Hepatocyte (in vitro differentiated cells): ENCODE measurements at regions not wholly inside any gene's neighbourhood (a gene's known extent, or its start where the extent isn't known, plus 50 kb on each side); places are given as distances from the start of the nearest gene placed in this dataset.

Experiments
- DNase-seq: peaks from one replicate; pipeline ENCODE4 v3.0.0-alpha.2; 2016; ENCODE audit warnings: low spot score
- H2AFZ ChIP-seq: fragments of 200-600 bp; sonication (generic); 2 replicates; pipeline ENCODE4 v1.6.0; 2016; ENCODE audit warnings: antibody characterized with exemption, mild to moderate bottlenecking
- H3K27ac ChIP-seq: fragments of 200-600 bp; sonication (generic); 2 replicates; pipeline ENCODE4 v1.5.1; 2016; ENCODE audit warnings: mild to moderate bottlenecking
- H3K27me3 ChIP-seq: fragments of 200-600 bp; sonication (generic); 2 replicates; pipeline ENCODE4 v1.6.1; 2016
- H3K36me3 ChIP-seq: fragments of 200-600 bp; sonication (generic); replicated peaks from 2 replicates; pipeline ENCODE4 v1.5.1; 2016; ENCODE audit warnings: low read depth; ENCODE audit not compliant: insufficient read depth
- H3K4me1 ChIP-seq: fragments of 200-600 bp; sonication (generic); 2 replicates; pipeline ENCODE4 v1.5.1; 2016; ENCODE audit warnings: mild to moderate bottlenecking, moderate library complexity; ENCODE audit not compliant: insufficient read depth
- H3K4me2 ChIP-seq: fragments of 200-600 bp; sonication (generic); 2 replicates; pipeline ENCODE4 v1.6.0; 2016
- H3K4me3 ChIP-seq: fragments of 200-600 bp; sonication (generic); 2 replicates; pipeline ENCODE4 v1.5.1; 2016; ENCODE audit warnings: mild to moderate bottlenecking
- H3K79me2 ChIP-seq: fragments of 200-600 bp; sonication (generic); 2 replicates; pipeline ENCODE4 v1.6.0; 2017; ENCODE audit warnings: mild to moderate bottlenecking
- H3K9me2 ChIP-seq: fragments of 200-600 bp; sonication (generic); replicated peaks from 2 replicates; pipeline ENCODE4 v1.6.0; 2017; ENCODE audit warnings: mild to moderate bottlenecking; ENCODE audit not compliant: insufficient read depth
- H3K9me3 ChIP-seq: fragments of 200-600 bp; sonication (generic); 2 replicates; pipeline ENCODE4 v1.5.1; 2016; ENCODE audit warnings: low read depth, mild to moderate bottlenecking
- H4K20me1 ChIP-seq: fragments of 200-600 bp; sonication (generic); 2 replicates; pipeline ENCODE4 v1.6.0; 2016; ENCODE audit warnings: mild to moderate bottlenecking; ENCODE audit not compliant: insufficient read depth, poor library complexity, severe bottlenecking
- EZH2 ChIP-seq: fragments of 200-600 bp; sonication (generic); IDR thresholded peaks from 2 replicates; pipeline ENCODE4 v1.6.1; 2016; ENCODE audit warnings: antibody characterized with exemption, mild to moderate bottlenecking, borderline replicate concordance
- EZH2phosphoT487 ChIP-seq: fragments of 200-600 bp; sonication (generic); IDR thresholded peaks from one replicate; pipeline ENCODE4 v1.6.1; 2018; ENCODE audit warnings: antibody characterized with exemption, mild to moderate bottlenecking, low read depth, moderate library complexity; ENCODE audit not compliant: unreplicated experiment, severe bottlenecking
- WGBS: methylation state at CpG from one replicate; pipeline ENCODE4 v1.1.6; 2016; ENCODE audit warnings: low lambda C conversion rate; ENCODE audit errors: missing lambda C conversion rate; 5-methylcytosine and 5-hydroxymethylcytosine counted together
- TF ChIP-seq, protein P1 (sequence below): fragments of 200-600 bp; sonication (generic); IDR thresholded peaks from 2 replicates; pipeline ENCODE4 v1.5.1; 2016; ENCODE audit warnings: antibody characterized with exemption, mild to moderate bottlenecking; ENCODE audit not compliant: poor library complexity

DNA sequence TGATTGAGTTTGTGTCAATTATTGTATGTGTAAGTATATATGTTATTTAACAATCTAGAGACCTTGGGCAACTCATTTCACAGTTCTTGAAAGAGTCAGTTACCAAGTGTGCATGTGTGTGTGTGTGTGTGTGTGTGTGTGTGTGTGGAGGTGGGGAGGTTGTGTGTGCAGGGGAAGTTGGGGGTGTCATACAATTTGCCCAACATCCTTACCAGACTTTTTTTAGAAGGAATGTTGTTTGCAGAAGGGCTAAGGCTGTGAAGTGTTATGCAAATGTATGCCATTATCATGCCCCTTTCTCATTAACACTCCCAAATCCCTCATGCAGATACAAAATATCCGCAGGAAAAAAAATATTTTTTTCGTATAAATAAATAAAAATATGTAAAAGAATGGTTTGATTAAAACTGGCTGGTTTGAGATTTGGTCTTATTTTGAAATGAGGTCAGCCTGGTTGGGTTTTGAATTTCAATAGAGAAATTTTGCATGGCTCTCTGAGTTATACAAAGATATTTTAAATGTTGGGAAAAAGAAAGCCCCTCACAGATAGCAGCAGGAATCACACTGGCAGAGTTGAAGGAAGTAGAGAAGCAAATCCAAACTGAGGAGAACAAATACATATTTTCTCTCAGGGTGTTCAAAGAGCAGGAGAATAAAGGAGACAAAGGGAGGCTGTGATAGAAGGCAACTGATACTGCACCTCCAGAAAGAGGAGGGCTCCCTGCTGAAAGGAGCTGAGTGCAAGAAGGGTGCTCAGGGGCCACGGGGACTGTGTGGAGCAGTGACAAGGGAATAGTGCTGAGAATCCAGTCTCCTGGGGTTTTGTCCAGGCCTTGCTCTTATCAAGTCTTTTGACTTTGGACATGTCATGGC, 1365.5 kb upstream of the CELF4 start:
- Histone ChIP-seq H3K27ac (no peak overlapping the region), H3K36me3 (no peaks in the 10 kb centered on the region), H3K4me3 (no peak overlapping the region), H3K9me2 (no peaks in the 10 kb centered on the region), H3K9me3 (no peaks in the 10 kb centered on the region), H4K20me1 (no peaks in the 10 kb centered on the region), H2AFZ (no peak overlapping the region), H3K79me2 (no peaks in the 10 kb centered on the region), H3K4me2 (no peak overlapping the region), H3K4me1 (no peaks in the 10 kb centered on the region), H3K27me3 (no peaks in the 10 kb centered on the region)
- TF ChIP-seq, protein P1, sequence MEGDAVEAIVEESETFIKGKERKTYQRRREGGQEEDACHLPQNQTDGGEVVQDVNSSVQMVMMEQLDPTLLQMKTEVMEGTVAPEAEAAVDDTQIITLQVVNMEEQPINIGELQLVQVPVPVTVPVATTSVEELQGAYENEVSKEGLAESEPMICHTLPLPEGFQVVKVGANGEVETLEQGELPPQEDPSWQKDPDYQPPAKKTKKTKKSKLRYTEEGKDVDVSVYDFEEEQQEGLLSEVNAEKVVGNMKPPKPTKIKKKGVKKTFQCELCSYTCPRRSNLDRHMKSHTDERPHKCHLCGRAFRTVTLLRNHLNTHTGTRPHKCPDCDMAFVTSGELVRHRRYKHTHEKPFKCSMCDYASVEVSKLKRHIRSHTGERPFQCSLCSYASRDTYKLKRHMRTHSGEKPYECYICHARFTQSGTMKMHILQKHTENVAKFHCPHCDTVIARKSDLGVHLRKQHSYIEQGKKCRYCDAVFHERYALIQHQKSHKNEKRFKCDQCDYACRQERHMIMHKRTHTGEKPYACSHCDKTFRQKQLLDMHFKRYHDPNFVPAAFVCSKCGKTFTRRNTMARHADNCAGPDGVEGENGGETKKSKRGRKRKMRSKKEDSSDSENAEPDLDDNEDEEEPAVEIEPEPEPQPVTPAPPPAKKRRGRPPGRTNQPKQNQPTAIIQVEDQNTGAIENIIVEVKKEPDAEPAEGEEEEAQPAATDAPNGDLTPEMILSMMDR = no peak
- no peak for TF ChIP-seq EZH2
- no peak for TF ChIP-seq EZH2phosphoT487
- 23% methylated on average over 3 of the region's 3 CpGs for WGBS
- no peak for DNase-seq

DNA sequence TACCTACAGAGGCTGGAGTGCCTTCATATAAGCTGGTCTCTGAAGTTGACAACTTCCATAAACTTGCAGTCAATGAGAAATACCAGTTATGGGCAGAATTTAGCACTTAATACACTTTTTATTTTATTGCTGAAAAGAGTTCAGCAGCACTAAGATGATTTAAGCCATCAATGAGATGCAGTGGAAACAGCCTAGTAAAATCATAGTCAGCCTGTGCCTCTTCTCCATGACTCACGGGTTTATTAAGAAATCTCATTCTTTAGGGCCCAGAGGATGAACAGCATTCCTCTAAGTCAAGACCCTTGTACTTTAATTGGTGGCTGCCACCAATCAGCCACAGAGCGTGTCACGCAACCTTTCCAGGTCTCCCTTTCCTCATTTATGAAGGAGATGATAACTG, 1357.9 kb upstream of the CELF4 start:
- no peak overlapping the region for H3K4me2 ChIP-seq
- no peak overlapping the region for H3K27ac ChIP-seq
- WGBS = 83% methylated on average over 3 of the region's 3 CpGs

DNA sequence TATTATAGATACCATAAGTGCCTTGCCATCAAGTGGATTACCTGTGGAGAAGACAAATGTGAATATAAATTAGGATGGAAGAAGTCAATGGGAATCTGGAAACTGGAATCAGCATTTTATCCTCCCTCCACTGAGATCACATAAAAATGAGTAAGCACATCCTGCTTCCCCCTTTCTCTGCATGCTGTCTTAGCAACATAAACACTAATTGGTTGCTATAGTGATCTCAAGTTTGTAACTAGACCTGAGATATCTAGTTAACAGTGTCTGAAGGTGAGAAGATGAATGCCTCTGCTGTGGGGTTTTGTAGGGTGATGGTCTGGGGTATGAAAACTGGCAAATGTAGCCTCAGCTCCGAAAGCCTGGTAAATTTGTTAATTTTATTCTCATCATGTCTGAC, 1357.5 kb upstream of the CELF4 start:
- DNase-seq = no peak
- Histone ChIP-seq H2AFZ (no peak overlapping the region), H3K4me3 (no peak overlapping the region), H3K27me3 (no peaks in the 10 kb centered on the region), H3K27ac (no peak overlapping the region), H3K79me2 (no peaks in the 10 kb centered on the region), H4K20me1 (no peaks in the 10 kb centered on the region), H3K4me1 (no peaks in the 10 kb centered on the region), H3K4me2 (no peak overlapping the region), H3K9me3 (no peaks in the 10 kb centered on the region), H3K9me2 (no peaks in the 10 kb centered on the region), H3K36me3 (no peaks in the 10 kb centered on the region)
- 85% methylated on average over 1 of the region's 1 CpG for WGBS
- TF ChIP-seq EZH2 (no peak), EZH2phosphoT487 (no peak)
- TF ChIP-seq, protein P1 = no peak

More for the DNA sequence above, 1357.9 kb upstream of the CELF4 start:
- H3K9me3 ChIP-seq = no peaks in the 10 kb centered on the region
- H4K20me1 ChIP-seq = no peaks in the 10 kb centered on the region
- H3K4me3 ChIP-seq = no peak overlapping the region
- no peak for DNase-seq
- no peaks in the 10 kb centered on the region for H3K36me3 ChIP-seq
- H2AFZ ChIP-seq = no peak overlapping the region
- TF ChIP-seq, protein P1 = no peak
- TF ChIP-seq EZH2phosphoT487 (no peak), EZH2 (no peak)
- H3K27me3 ChIP-seq = no peaks in the 10 kb centered on the region
- no peaks in the 10 kb centered on the region for H3K9me2 ChIP-seq
- no peaks in the 10 kb centered on the region for H3K79me2 ChIP-seq
- H3K4me1 ChIP-seq = no peaks in the 10 kb centered on the region
